HG02623 (cell line): ENCODE measurements at regions not wholly inside any gene's neighbourhood (a gene's known extent, or its start where the extent isn't known, plus 50 kb on each side); places are given as distances from the start of the nearest gene placed in this dataset.

Source experiments
- ATAC-seq: cut with Tn5 transposase; IDR thresholded peaks from one replicate; pipeline ENCODE4 v1.9.1; 2021; ENCODE audit warnings: moderate library complexity; ENCODE audit not compliant: unreplicated experiment

GRCh38 chr7:17212188-17212587 is 86.3 kb upstream of the AHR start:
- no peak for ATAC-seq

- ATAC-seq: no peak
These were observed 70.5 kb upstream of the AHR start for GRCh38 chr7:17227766-17228490.

GRCh38 chr7:17229228-17229627 is 69.2 kb upstream of the AHR start:
- no peak for ATAC-seq

- ATAC-seq: no peak
These were observed 68.2 kb upstream of the AHR start for GRCh38 chr7:17230099-17230807.

GRCh38 chr7:17233603-17234002 is 64.8 kb upstream of the AHR start:
- ATAC-seq: no peak

- ATAC-seq: peak; percentile 29
These were observed 64.4 kb upstream of the AHR start for GRCh38 chr7:17234030-17234397.

- peak; percentile 96 for ATAC-seq
These were observed 63.9 kb upstream of the AHR start for GRCh38 chr7:17234398-17235031.

- ATAC-seq: no peak
These were observed 62.3 kb upstream of the AHR start for GRCh38 chr7:17236171-17236570.

GRCh38 chr7:17236603-17237002 is 61.8 kb upstream of the AHR start:
- ATAC-seq: no peak

- no peak for ATAC-seq
These were observed 59.4 kb upstream of the AHR start for GRCh38 chr7:17239046-17239445.

GRCh38 chr7:17239683-17240521 is 58.5 kb upstream of the AHR start:
- no peak for ATAC-seq

- no peak for ATAC-seq
These were observed 55.9 kb upstream of the AHR start for GRCh38 chr7:17242504-17242903.

- no peak for ATAC-seq
These were observed 53.7 kb upstream of the AHR start for GRCh38 chr7:17244786-17245185.

GRCh38 chr7:17247357-17247756 is 51.1 kb upstream of the AHR start:
- no peak for ATAC-seq

- ATAC-seq: no peak
These were observed 49.9 kb upstream of the AHR start for GRCh38 chr7:17248527-17248926.
